Stomach (tissue), 4 donors: ENCODE measurements at regions not wholly inside any gene's neighbourhood (a gene's known extent, or its start where the extent isn't known, plus 50 kb on each side); places are given as distances from the start of the nearest gene placed in this dataset.
"Not testable (repeated sequence)": the region's sequence is repeated elsewhere in the genome, so short reads cannot be mapped to it uniquely, and the experiment has no call there.

ENCODE experiments used
- EP300 ChIP-seq: sonication (generic); formaldehyde crosslinking; IDR thresholded peaks from one replicate; pipeline ENCODE4 v1.6.1; 2017; ENCODE audit warnings: antibody characterized with exemption
- POLR2AphosphoS5 ChIP-seq, 3 donors: sonication (generic); formaldehyde crosslinking; IDR thresholded peaks; one replicate each; pipeline ENCODE4 v1.6.1; 2016; ENCODE audit warnings: antibody characterized with exemption in 3 of 3
- TF ChIP-seq, protein P1 (sequence below), 7 experiments: fragments of 450-650 bp in 4 of 7; fragments of 200-600 bp in 3 of 7; sonication (generic) in 3 of 7; IDR thresholded peaks; one replicate each; pipeline ENCODE4 v1.5.1; 2016 to 2019; ENCODE audit warnings: antibody characterized with exemption in 7 of 7, control low read depth in 2 of 7, mild to moderate bottlenecking in 1 of 7

DNA sequence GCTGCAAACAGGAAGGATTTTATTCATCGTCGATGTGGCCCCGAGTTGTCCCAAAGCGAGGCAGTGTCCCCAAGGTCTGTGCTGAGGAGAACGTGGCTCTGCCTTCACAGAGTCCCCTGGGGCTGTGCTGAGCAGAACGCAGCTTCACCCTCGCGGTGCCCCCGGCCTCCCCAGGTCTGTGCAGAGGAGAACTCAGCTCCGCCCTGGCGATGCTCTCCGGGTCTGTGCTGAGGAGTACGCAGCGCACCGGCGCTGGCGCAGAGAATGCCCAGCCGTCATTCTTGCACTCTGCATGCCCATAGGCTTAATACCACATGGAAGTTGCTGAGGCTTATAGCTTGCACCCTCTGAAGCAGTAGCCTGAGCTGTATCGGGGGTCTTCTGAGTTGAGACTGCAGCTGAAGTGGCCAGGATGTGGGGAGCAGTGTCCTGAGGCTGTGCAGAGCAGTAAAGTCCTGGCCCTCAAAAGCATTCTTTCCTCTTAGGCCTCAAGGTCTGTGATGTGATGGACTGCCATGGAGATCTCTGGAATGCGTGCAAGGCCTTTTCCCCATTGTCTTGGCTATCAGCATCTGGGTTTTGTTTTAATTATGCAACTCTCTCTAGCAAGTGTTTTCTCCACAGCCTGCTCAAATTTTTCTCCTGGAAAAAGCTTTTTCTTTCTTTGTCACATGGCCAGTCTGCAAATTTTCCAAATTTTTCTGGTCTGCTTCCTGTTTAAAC lies 237.5 kb downstream of the ANKRD30B start:
- TF ChIP-seq, protein P1, sequence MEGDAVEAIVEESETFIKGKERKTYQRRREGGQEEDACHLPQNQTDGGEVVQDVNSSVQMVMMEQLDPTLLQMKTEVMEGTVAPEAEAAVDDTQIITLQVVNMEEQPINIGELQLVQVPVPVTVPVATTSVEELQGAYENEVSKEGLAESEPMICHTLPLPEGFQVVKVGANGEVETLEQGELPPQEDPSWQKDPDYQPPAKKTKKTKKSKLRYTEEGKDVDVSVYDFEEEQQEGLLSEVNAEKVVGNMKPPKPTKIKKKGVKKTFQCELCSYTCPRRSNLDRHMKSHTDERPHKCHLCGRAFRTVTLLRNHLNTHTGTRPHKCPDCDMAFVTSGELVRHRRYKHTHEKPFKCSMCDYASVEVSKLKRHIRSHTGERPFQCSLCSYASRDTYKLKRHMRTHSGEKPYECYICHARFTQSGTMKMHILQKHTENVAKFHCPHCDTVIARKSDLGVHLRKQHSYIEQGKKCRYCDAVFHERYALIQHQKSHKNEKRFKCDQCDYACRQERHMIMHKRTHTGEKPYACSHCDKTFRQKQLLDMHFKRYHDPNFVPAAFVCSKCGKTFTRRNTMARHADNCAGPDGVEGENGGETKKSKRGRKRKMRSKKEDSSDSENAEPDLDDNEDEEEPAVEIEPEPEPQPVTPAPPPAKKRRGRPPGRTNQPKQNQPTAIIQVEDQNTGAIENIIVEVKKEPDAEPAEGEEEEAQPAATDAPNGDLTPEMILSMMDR (IDR thresholded peaks at IDR 0.05), result not testable (repeated sequence)
- TF ChIP-seq EP300; POLR2AphosphoS5 (IDR thresholded peaks at IDR 0.05): not testable (repeated sequence)
